Dendritic cell treated with granulocyte-macrophage colony-stimulating factor and Interleukin-4, amounts not matched to agents 40 ng/mL and 50 ng/mL, for 4 days (primary cell): ENCODE measurements at regions not wholly inside any gene's neighbourhood (a gene's known extent, or its start where the extent isn't known, plus 50 kb on each side); places are given as distances from the start of the nearest gene placed in this dataset.

Source experiments
- H3K27ac Mint-ChIP-seq: one replicate; pipeline ENCODE4 v1.8.0; 2022; ENCODE audit warnings: mild to moderate bottlenecking, mixed read lengths
- H3K27me3 Mint-ChIP-seq: one replicate; pipeline ENCODE4 v1.8.0; 2022; ENCODE audit warnings: mild to moderate bottlenecking, mixed read lengths
- H3K36me3 Mint-ChIP-seq: one replicate; pipeline ENCODE4 v1.8.0; 2022; ENCODE audit warnings: low read depth, mixed read lengths
- H3K4me1 Mint-ChIP-seq: one replicate; pipeline ENCODE4 v1.8.0; 2022; ENCODE audit warnings: low read depth, mixed read lengths
- H3K4me3 Mint-ChIP-seq: one replicate; pipeline ENCODE4 v1.8.0; 2022; ENCODE audit warnings: mild to moderate bottlenecking, moderate library complexity, mixed read lengths
- H3K9me3 Mint-ChIP-seq: one replicate; pipeline ENCODE4 v1.8.0; 2022; ENCODE audit warnings: mixed read lengths
- intact Hi-C: fragments of 100-400 bp; cut with micrococcal nuclease; formaldehyde crosslinking; loops from one replicate; pipeline ENCODE4 v1.15.0; 2022

- Mint-ChIP-seq H3K9me3 (peaks cover 7% of the 10 kb centered on the region), H3K36me3 (no peaks in the 10 kb centered on the region)
- intact Hi-C loops, result no loop called here
These were observed 61.8 kb upstream of the MTNR1B start for GRCh38 chr11:92907671-92908070.

GRCh38 chr11:92909214-92909613 is 60.2 kb upstream of the MTNR1B start:
- H3K4me3 Mint-ChIP-seq, result no peak overlapping the region
- no peaks in the 10 kb centered on the region for H3K36me3 Mint-ChIP-seq
- H3K9me3 Mint-ChIP-seq, result peaks cover 4% of the 10 kb centered on the region
- H3K27ac Mint-ChIP-seq, result no peak overlapping the region
- intact Hi-C loops, result no loop called here
- H3K27me3 Mint-ChIP-seq, result no peaks in the 10 kb centered on the region
- no peaks in the 10 kb centered on the region for H3K4me1 Mint-ChIP-seq

More at GRCh38 chr11:92907671-92908070, 61.8 kb upstream of the MTNR1B start:
- Mint-ChIP-seq H3K27me3 (no peaks in the 10 kb centered on the region), H3K4me3 (no peak overlapping the region), H3K27ac (no peak overlapping the region), H3K4me1 (no peaks in the 10 kb centered on the region)

GRCh38 chr11:92911478-92911877 is 58.0 kb upstream of the MTNR1B start:
- H3K36me3 Mint-ChIP-seq, result no peaks in the 10 kb centered on the region
- no peaks in the 10 kb centered on the region for H3K4me1 Mint-ChIP-seq
- no peak overlapping the region for H3K4me3 Mint-ChIP-seq
- no peaks in the 10 kb centered on the region for H3K27me3 Mint-ChIP-seq
- H3K9me3 Mint-ChIP-seq, result peaks cover 8% of the 10 kb centered on the region
- H3K27ac Mint-ChIP-seq, result no peak overlapping the region
- intact Hi-C loops, result no loop called here

- Mint-ChIP-seq H3K4me1 (no peaks in the 10 kb centered on the region), H3K4me3 (no peak overlapping the region), H3K27me3 (no peaks in the 10 kb centered on the region), H3K9me3 (peaks cover 8% of the 10 kb centered on the region), H3K36me3 (no peaks in the 10 kb centered on the region), H3K27ac (no peak overlapping the region)
- intact Hi-C loops, result no loop called here
These were observed 53.9 kb upstream of the MTNR1B start for GRCh38 chr11:92915551-92915950.

- no peaks in the 10 kb centered on the region for H3K4me1 Mint-ChIP-seq
- no peaks in the 10 kb centered on the region for H3K27me3 Mint-ChIP-seq
- no peaks in the 10 kb centered on the region for H3K36me3 Mint-ChIP-seq
- peaks cover 8% of the 10 kb centered on the region for H3K9me3 Mint-ChIP-seq
- H3K27ac Mint-ChIP-seq, result no peak overlapping the region
- no peak overlapping the region for H3K4me3 Mint-ChIP-seq
- intact Hi-C loops, result no loop called here
These were observed 53.2 kb upstream of the MTNR1B start for GRCh38 chr11:92916299-92916698.

- no peak overlapping the region for H3K27ac Mint-ChIP-seq
These were observed 51.5 kb upstream of the MTNR1B start for GRCh38 chr11:92917927-92918326.

GRCh38 chr11:92919048-92919447 is 50.4 kb upstream of the MTNR1B start:
- Mint-ChIP-seq H3K27ac (no peak overlapping the region), H3K4me1 (no peaks in the 10 kb centered on the region), H3K27me3 (no peaks in the 10 kb centered on the region), H3K4me3 (no peak overlapping the region), H3K36me3 (no peaks in the 10 kb centered on the region), H3K9me3 (peaks cover 11% of the 10 kb centered on the region)
- intact Hi-C loops, result no loop called here

More at GRCh38 chr11:92917927-92918326, 51.5 kb upstream of the MTNR1B start:
- H3K4me3 Mint-ChIP-seq, result no peak overlapping the region
- no peaks in the 10 kb centered on the region for H3K27me3 Mint-ChIP-seq
- no peaks in the 10 kb centered on the region for H3K4me1 Mint-ChIP-seq
- H3K9me3 Mint-ChIP-seq, result peaks cover 8% of the 10 kb centered on the region
- intact Hi-C loops, result no loop called here
- no peaks in the 10 kb centered on the region for H3K36me3 Mint-ChIP-seq
